ENCODE measurements at regions not wholly inside any gene's neighbourhood (a gene's known extent, or its start where the extent isn't known, plus 50 kb on each side); places are given as distances from the start of the nearest gene placed in this dataset.

- in situ Hi-C loops (cut with HindIII; ENCODE audit: low pct_unique_long_range_greater_than_20kb, low sequenced_read_pairs) (no loop called here), intact Hi-C loops (cut with micrococcal nuclease; ENCODE audit: unreplicated experiment) (no loop called here)
- DNase-seq (ENCODE audit: low read depth, low spot score), result no peak
- no peak for ATAC-seq
- no peaks in the 10 kb centered on the region for H3K4me1 ChIP-seq (ENCODE audit: control insufficient read depth, insufficient read depth, low read length)
- H3K36me3 ChIP-seq (ENCODE audit: control insufficient read depth, insufficient read depth, low read length), result no peaks in the 10 kb centered on the region
- H3K4me3 ChIP-seq (ENCODE audit: low read depth in 2 of 2, low read length in 2 of 2), result no peak overlapping the region
- POLR2A ChIA-PET, result no interaction called here
- CTCF ChIA-PET, result no interaction called here
- no peaks in the 10 kb centered on the region for H3K9me3 ChIP-seq (ENCODE audit: control insufficient read depth, insufficient read depth, low read depth, low read length)
- no peak overlapping the region for H3K27ac ChIP-seq (ENCODE audit: low read length)
- TF ChIP-seq POLR2AphosphoS5 (IDR thresholded peaks at IDR 0.05; ENCODE audit: low read depth, low read length) (no peak), SIN3A (IDR thresholded peaks at IDR 0.05; ENCODE audit: borderline replicate concordance, insufficient read depth, low read depth, low read length) (no peak), TCF7L2 (IDR thresholded peaks at IDR 0.05; ENCODE audit: low read depth, low read length) (no peak)
- BruUV-seq (replicated peaks), result no TSS peak
- H3K27me3 ChIP-seq (ENCODE audit: control insufficient read depth, insufficient read depth, low read length), result no peaks in the 10 kb centered on the region
Measured at GRCh38 chr13:111948281-111948680, 118.7 kb upstream of the SOX1 start.

- Histone ChIP-seq H3K27ac (ENCODE audit: low read length) (no peak overlapping the region), H3K4me1 (ENCODE audit: control insufficient read depth, insufficient read depth, low read length) (no peaks in the 10 kb centered on the region), H3K36me3 (ENCODE audit: control insufficient read depth, insufficient read depth, low read length) (no peaks in the 10 kb centered on the region), H3K4me3 (ENCODE audit: low read depth in 2 of 2, low read length in 2 of 2) (no peak overlapping the region), H3K9me3 (ENCODE audit: control insufficient read depth, insufficient read depth, low read depth, low read length) (no peaks in the 10 kb centered on the region), H3K27me3 (ENCODE audit: control insufficient read depth, insufficient read depth, low read length) (no peaks in the 10 kb centered on the region)
- CTCF ChIA-PET, result no interaction called here
- POLR2A ChIA-PET, result no interaction called here
- ATAC-seq (no peak), DNase-seq (ENCODE audit: low read depth, low spot score) (no peak)
- in situ Hi-C loops (cut with HindIII; ENCODE audit: low pct_unique_long_range_greater_than_20kb, low sequenced_read_pairs) (no loop called here), intact Hi-C loops (cut with micrococcal nuclease; ENCODE audit: unreplicated experiment) (no loop called here)
- TF ChIP-seq CTCF (IDR thresholded peaks at IDR 0.05) (no peak), POLR2AphosphoS5 (IDR thresholded peaks at IDR 0.05; ENCODE audit: low read depth, low read length) (no peak), TCF7L2 (IDR thresholded peaks at IDR 0.05; ENCODE audit: low read depth, low read length) (no peak), SIN3A (IDR thresholded peaks at IDR 0.05; ENCODE audit: borderline replicate concordance, insufficient read depth, low read depth, low read length) (no peak)
- TF ChIP-seq, protein P1, sequence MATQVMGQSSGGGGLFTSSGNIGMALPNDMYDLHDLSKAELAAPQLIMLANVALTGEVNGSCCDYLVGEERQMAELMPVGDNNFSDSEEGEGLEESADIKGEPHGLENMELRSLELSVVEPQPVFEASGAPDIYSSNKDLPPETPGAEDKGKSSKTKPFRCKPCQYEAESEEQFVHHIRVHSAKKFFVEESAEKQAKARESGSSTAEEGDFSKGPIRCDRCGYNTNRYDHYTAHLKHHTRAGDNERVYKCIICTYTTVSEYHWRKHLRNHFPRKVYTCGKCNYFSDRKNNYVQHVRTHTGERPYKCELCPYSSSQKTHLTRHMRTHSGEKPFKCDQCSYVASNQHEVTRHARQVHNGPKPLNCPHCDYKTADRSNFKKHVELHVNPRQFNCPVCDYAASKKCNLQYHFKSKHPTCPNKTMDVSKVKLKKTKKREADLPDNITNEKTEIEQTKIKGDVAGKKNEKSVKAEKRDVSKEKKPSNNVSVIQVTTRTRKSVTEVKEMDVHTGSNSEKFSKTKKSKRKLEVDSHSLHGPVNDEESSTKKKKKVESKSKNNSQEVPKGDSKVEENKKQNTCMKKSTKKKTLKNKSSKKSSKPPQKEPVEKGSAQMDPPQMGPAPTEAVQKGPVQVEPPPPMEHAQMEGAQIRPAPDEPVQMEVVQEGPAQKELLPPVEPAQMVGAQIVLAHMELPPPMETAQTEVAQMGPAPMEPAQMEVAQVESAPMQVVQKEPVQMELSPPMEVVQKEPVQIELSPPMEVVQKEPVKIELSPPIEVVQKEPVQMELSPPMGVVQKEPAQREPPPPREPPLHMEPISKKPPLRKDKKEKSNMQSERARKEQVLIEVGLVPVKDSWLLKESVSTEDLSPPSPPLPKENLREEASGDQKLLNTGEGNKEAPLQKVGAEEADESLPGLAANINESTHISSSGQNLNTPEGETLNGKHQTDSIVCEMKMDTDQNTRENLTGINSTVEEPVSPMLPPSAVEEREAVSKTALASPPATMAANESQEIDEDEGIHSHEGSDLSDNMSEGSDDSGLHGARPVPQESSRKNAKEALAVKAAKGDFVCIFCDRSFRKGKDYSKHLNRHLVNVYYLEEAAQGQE (IDR thresholded peaks at IDR 0.05; ENCODE audit: insufficient read depth in 1 of 2, low read depth in 2 of 2, low read length in 1 of 2), result no peak
- BruUV-seq (replicated peaks), result no TSS peak
Measured at GRCh38 chr13:111948811-111949210, 118.1 kb upstream of the SOX1 start.

- no peak for DNase-seq (ENCODE audit: low read depth, low spot score)
- BruUV-seq (replicated peaks), result no TSS peak
- no peak for TF ChIP-seq CTCF (IDR thresholded peaks at IDR 0.05)
- TF ChIP-seq SIN3A (IDR thresholded peaks at IDR 0.05; ENCODE audit: borderline replicate concordance, insufficient read depth, low read depth, low read length), result no peak
- TF ChIP-seq POLR2AphosphoS5 (IDR thresholded peaks at IDR 0.05; ENCODE audit: low read depth, low read length), result no peak
- TF ChIP-seq, protein P1 (IDR thresholded peaks at IDR 0.05; ENCODE audit: insufficient read depth in 1 of 2, low read depth in 2 of 2, low read length in 1 of 2), result no peak
- TF ChIP-seq TCF7L2 (IDR thresholded peaks at IDR 0.05; ENCODE audit: low read depth, low read length), result no peak
- ATAC-seq, result no peak
- H3K27me3 ChIP-seq (ENCODE audit: control insufficient read depth, insufficient read depth, low read length), result no peaks in the 10 kb centered on the region
- H3K4me3 ChIP-seq (ENCODE audit: low read depth in 2 of 2, low read length in 2 of 2), result no peak overlapping the region
- ChIA-PET POLR2A (no interaction called here), CTCF (no interaction called here)
- no peak overlapping the region for H3K27ac ChIP-seq (ENCODE audit: low read length)
- intact Hi-C loops (cut with micrococcal nuclease; ENCODE audit: unreplicated experiment), result no loop called here
- in situ Hi-C loops (cut with HindIII; ENCODE audit: low pct_unique_long_range_greater_than_20kb, low sequenced_read_pairs), result no loop called here
- no peaks in the 10 kb centered on the region for H3K9me3 ChIP-seq (ENCODE audit: control insufficient read depth, insufficient read depth, low read depth, low read length)
- no peaks in the 10 kb centered on the region for H3K4me1 ChIP-seq (ENCODE audit: control insufficient read depth, insufficient read depth, low read length)
- H3K36me3 ChIP-seq (ENCODE audit: control insufficient read depth, insufficient read depth, low read length), result no peaks in the 10 kb centered on the region
Measured at GRCh38 chr13:111949311-111949710, 117.6 kb upstream of the SOX1 start.
